GM18517 (cell line): ENCODE measurements at regions not wholly inside any gene's neighbourhood (a gene's known extent, or its start where the extent isn't known, plus 50 kb on each side); places are given as distances from the start of the nearest gene placed in this dataset.
"Not testable (repeated sequence)": the region's sequence is repeated elsewhere in the genome, so short reads cannot be mapped to it uniquely, and the experiment has no call there.

Experiments used
- ATAC-seq: cut with Tn5 transposase; IDR thresholded peaks from one replicate; pipeline ENCODE4 v1.9.1; 2021; ENCODE audit warnings: mild to moderate bottlenecking, moderate library complexity; ENCODE audit not compliant: unreplicated experiment

DNA sequence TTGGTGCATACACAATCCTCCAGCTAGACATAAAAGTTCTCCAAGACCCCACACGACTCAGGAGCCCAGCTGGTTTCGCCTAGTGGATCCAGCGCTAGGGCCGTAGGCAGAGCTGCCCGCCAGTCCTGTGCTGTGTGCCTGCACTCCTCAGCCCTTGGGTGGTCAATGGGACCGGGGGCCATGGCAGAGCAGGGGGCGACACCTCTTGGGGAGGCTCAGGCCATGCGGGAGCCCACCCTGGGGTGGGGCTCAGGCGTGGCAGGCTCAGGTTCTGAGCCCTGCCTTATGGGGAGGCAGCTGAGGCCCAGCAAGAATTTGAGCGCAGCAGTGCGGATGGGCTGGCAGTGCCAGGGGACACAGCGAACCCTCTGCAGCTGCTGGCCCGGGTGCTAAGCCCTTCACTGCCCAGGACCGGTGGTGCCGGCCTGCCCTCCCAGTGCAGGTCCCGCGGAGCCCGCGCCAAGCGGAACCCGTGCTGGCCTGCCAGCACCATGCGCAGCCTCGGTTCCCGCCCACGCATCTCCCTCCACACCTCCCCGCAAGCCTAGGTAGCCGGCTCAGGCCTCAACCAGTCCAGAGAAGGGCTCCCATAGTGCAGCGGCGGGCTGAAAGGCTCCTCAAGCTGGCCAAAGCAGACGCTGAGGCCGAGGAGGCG is 1566.6 kb upstream of the SLC39A10 start:
- no peak for ATAC-seq

DNA sequence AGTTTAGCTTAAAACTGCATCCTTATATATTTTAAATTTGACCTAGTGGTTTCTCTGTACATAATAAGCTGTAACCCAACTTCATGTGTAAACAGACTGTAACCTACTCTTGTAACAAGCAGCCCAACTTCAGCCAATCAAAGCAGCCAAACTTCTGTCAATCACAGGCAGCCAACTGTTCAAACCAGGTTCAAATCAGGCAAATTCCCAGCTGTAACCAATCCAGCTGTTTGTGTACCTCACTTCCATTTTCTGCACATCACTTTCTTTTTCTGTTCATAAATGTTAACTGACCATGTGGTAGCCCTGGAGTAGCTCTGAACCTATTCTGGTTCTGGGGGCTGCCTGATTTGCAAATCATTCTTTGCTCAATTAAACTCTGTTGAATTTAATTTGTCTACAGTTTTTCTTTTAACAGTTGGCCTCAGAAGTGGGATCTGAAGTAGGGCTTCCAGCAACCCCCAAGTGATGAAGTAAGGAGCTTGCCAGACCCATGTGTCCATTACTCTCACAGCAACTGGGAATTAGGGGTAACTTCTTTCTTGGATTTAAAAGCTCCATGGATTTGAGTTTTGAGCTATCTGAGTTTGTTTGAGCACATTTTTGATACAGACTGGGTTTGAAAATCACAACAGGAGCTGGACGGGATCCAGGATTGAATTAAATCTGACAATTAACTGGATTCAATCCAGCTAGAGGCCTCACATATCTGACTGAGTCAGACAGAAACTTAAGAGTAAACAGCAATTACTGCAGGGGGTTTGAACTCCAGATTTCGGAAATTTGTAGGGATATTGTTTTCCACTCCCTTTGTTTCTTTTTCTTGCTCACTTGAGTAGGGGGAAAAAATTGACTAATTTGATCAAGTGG is 1569.7 kb upstream of the SLC39A10 start:
- ATAC-seq = no peak

DNA sequence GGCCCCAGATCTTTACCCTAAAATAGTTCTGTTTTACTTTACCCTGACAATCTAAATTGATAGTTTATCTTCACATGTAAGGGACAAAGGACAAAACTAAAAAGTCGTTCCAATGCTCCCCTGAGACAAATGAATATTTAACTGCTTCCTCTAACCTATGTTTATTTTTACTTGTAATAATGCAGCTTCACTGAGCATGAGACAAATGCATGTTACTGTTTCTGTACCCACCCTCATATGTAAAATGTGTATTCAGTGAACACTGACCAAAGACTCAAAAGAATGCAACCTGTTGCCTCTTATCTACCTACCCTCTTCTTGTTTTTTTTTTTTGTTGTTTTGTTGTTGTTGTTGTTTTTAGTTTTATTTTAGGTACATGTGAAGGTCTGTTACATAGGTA is 1570.9 kb upstream of the SLC39A10 start:
- ATAC-seq = no peak

DNA sequence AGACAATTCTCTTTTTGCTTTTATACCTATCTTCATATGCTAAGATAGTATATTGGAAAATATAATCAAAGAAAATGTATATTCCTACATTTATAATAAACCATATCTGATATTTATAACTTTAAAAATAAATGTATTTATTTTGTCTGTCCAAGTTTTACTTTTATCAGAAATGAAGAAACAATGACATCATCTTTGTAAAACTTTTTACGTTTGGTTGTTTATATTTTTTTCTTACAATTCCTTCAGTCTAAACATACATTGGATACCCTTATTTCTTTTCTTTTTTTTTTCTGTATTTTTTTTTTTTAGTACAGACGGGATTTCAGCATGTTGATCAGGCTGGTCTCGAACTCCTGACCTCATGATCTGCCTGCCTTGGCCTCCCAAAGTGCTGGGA is 1577.0 kb upstream of the SLC39A10 start:
- ATAC-seq = no peak

DNA sequence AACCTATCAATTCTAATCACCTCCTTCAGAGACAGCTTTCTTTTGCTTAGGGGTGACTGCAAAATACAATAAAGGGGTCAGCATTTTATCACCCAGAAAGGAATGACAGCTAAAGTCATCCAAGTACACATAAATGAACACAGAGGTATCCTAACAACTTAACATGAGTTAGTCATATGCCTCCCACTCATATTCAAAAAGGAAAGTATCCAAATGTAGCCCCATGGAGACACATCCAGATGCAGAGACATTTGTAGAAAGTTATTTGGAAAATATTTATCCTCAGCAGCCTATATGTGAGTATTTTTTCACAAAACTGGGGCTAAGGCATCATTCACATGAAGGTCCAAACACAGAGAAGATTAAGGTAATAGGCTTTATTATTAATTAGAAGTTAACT is 1579.7 kb upstream of the SLC39A10 start:
- ATAC-seq = no peak

DNA sequence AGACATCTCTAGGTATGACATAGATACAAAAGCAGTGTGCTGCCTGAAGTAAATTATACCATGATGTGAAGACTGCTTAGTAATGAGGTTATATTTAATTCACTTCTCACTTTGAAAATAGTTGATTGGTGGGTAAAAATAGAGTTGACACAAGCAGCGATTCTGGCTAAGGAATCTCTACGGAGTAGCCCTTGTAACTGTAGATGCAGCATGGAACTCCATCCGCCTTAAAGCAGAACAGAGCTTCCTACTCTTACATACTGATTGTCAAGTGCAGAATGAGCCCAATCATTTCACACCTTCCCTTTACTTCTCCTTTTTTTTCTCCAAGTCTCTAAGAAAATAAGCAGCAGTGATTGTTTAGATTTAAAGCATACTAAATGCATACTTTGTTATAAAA is 1594.6 kb upstream of the SLC39A10 start:
- no peak for ATAC-seq

DNA sequence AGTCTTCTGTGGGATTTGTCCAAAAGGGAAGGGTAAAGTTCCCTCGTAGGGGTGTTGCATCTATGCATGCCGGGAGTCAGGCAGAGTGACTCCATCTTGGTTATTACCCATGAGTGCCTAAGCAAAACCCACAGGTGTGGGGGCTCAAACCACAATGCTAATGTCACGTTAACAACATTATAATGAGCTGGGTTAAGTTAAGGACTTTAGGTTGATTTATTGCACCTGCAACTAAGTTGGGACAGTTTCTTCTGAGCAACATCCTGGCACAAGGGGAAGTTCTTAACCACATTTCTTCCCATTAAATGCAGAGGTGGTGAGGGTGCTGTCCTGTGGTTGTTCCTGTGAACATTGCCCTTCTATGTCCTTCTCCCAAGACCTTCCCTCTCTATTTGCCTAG is 1596.8 kb upstream of the SLC39A10 start:
- ATAC-seq = no peak

DNA sequence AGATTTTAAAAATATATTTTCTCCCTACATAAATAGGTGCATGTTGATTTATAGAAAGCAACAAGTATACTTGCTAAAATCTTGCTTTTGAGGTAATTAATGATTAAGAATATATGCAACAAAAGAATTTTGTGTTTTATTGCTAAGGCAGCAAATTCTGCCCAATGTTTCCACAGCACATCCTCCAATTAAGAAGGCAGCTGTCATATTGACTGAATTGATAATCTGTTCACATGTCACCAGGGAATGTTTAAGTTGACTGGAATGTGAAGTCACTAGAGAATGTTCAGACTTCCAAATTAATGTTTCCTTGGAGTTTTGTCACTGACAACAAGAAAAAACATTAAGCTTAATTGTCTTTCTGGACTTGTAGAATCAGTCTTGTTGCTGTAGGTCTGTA is 1602.7 kb upstream of the SLC39A10 start:
- ATAC-seq = no peak

DNA sequence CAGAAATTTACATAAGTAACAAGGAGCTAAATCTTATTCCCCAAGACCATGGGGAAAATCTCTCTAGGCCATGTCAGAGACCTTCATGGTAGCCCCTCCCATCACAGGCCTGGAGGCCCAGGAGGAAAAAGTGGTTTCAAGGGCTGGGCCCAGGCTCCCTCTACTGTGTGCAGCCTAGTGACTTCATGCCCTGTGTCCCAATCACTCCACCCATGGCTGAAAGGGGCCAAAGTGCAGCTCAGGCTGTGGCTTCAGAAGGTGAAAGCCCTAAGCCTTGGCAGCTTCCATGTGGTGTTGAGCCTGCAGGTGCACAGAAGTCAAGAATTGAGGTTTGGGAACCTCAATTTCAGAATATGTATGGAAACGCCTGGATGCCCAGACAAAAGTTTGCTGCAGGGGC is 1612.7 kb upstream of the SLC39A10 start:
- ATAC-seq = no peak

DNA sequence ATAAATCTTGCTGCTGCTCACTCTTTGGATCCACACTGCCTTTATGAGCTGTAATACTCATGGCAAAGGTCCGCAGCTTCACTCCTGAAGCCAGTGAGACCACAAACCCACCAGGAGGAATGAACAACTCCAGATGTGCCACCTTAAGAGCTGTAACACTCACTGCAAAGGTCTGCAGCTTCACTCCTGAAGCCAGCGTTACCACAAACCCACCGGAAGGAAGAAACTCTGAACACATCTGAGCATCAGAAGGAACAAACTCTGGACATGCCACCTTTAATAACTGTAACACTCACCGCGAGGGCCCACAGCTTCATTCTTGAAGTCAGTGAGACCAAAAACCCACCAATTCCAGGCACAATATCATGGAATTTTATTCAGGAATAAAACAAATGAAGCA is 1635.9 kb upstream of the SLC39A10 start:
- not testable (repeated sequence) for ATAC-seq

DNA sequence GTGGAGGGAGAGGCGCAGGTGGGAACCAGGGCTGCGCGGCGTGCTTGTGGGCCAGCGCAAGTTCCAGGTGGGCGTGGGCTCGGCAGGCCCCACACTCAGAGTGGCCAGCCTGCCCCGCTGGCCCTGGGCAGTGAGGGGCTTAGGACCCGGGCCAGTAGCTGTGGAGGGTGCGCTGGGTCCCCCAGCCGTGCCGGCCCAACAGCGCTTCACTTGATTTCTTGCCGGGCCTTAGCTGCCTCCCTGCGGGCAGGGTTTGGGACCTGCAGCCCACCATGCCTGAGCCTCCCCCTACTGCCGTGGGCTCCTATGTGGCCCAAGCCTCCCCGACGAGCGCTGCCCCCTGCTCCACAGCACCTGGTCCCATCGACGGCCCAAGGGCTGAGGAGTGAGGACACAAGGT is 1636.9 kb upstream of the SLC39A10 start:
- ATAC-seq = no peak

DNA sequence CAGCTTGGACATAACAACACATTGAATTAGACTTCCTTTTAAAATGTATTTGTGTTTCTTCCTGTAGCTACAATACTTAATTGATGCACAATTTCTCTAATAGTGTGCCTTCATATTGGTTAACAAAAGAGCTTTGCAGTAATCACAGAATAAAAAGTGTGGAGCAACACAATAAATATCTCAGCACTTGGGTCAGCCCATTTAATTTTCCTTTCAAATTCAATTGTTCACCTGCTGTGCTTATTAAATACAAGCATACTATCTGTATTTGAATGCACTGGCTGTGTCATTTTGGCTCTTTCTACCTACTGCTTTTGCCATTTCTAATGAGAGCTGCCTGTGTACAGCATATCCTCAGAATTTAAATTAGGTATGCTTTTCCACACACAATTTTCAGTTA is 1641.3 kb upstream of the SLC39A10 start:
- no peak for ATAC-seq

DNA sequence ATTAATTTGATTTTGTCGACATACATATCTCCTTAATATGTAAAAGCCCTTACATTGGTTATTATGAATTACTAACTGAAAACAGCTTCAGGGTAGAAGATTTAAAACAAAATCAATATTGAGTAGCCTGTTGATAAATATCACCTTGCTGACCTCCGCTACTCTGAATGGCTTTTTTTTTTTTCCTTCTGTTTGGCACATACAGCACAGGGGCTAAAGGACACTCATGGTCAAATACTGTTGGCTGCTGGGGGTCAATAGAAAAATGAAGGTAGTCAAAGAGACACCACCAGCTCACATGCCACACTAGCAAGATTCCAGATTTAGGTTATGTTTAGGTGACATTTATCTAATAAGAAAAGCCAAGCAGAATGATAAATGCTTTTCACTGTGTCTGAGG is 1642.4 kb upstream of the SLC39A10 start:
- ATAC-seq = no peak

DNA sequence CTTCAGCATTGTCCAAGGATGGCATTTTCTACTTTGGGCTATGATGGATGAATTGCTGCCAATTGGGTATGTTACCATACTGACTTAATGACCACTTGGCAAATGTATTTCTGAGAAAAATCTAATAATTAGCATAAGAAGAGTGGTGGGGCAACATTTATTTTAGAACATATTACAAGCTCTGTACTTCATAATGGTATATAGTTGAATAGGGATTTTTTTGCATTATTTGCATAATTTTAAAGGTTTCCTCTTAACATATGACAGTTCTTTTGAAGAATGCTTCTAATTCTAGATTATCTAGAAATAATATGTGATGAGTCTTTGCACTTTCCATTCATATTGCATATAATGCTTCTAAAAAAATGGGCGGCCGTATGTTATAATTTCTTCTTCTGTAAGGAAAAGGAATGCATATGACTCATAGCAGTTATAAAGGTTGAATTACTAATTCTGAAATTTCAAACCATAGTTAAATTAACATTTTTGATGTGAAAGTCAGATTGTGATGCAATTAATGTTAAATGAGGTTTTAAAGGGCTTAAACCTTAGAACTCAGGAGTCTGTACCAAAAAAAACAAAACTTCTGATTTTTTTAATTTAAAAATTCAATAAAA is 1652.3 kb upstream of the SLC39A10 start:
- no peak for ATAC-seq

DNA sequence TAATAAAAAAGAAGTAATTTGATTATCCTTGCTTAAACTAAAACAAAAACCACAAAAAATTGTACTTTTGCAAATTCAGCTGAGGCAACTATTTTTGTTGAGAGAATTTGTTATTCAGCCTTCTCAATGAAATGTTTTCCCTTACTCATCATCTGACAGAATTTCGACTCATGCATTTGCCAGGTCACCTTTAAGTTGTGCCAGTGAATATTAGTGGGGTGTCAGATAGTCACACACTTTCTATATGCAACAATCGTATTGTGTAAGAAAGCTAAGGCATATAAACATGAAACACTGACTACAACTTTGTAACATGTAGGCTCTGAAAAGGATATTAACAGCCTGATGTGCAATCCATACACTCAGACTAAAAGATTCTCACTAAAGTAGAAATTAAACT is 1653.1 kb upstream of the SLC39A10 start:
- ATAC-seq = no peak

DNA sequence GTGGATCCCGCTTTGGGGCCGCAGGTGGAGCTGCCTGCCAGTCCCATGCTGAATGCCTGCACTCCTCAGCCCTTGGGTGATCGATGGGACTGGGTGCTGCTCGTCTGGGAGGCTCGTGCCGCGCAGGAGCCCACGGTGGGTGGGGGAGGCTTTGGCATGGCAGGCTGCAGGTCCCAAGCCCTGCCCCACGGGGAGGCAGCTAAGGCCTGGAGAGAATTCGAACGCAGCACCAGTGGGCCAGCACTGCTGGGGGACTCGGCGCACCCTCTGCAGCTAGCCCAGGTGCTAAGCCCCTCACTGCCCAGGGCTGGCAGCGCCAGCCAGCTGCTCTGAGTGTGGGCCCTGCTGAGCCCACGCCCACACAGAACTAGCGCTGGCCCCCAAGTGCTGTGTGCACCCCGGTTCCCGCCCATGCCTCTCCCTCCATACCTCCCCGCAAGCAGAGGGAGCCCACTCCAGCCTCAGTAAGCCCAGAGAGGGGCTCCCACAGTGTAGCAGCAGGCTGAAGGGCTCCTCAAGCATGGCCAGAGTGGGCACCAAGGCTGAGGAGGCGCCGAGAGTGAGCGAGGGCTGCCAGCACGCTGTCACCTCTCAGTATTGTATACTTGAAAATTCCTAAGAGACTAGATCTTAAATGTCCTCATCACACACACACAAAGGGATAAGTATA is 1654.2 kb upstream of the SLC39A10 start:
- no peak for ATAC-seq

DNA sequence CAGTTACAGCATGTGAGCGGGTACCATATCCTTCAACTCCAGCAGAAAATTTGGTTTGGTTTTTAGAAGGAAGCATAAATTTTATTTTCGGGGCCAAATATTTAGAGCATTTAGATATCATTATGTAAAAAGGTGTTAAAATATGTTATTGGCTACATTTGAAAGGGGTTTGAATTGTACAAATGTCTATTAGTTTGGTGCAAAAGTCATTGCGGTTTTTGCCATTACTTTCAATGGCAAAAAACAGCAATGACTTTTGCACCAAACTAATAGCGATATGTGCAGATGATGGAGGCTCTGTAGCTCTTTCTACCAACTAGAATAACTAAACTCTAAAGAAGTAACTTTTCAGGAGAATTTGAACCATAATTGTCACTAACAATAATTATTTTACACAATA is 1666.2 kb upstream of the SLC39A10 start:
- ATAC-seq = no peak

DNA sequence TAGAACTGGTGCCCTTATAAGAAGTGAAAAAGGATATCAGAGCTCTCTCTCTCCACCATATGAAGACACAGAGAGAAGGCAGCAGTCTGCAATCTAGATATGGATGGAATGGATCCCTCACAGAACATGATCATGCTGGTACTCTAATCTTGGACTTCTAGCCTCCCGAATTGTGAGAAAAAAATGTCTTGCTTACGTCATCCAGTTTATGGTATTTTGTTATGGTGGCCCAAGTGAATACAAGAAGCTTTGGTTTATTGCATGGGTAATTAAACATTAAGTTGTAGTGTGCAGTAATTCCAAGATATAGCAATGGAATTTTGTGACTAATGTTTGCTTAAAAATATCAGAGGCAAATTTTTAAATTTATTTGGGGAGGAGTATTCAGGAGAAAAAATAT is 1667.4 kb upstream of the SLC39A10 start:
- no peak for ATAC-seq

DNA sequence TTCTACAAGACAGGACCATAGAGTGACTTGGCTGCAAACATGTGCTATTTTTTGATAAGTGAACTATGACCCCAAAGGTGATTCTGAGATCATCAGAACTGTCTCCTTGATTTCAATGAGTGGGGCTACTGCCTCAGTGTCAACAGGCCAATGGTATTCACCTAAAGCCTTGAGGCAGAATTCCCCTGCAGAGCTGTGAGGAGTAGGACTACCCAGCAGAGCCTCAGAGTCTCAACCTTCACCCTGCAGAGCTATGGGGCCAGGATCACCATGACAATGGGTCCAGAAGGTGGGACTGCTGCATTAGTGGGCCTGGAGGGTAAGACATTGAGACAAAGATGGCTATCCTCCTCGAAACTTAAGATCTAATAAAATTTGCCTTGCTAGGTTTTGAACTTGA is 1668.2 kb upstream of the SLC39A10 start:
- ATAC-seq = no peak

DNA sequence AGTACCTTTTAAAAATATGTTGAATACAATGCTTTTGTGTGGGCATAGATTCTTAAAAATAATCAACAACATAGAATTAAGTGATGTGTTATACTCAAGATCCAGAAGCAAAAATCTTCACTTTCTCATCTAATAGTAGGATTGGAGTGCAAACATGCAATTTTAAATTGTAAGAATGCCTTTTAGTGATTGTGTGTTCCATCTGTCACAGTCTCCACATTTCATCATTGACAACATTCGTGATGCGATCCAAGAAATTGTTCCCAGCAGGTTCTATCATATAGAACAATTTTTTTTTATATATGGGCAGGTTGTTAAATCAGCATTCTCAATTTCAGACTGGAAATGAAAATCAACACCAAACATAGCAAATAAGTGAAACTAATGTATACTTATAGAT is 1671.8 kb upstream of the SLC39A10 start:
- no peak for ATAC-seq

DNA sequence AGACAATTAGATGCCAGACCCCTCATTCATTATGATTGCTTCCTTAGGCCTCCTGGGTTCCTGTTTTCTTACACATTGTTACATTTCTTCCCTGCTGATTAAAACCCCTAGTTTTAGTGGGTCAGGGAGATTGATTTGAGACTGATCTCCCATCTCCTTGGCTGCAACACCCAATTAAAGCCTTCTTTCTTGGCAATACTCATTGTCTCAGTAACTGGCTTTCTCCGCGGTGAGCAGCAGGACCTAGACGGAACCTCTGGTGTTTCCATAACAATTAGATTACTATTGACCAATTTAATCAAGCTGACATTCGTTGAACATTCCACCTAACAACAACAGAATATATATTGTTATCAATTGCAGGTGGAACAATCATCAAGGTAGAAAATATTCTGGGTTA is 1676.4 kb upstream of the SLC39A10 start:
- ATAC-seq = no peak

DNA sequence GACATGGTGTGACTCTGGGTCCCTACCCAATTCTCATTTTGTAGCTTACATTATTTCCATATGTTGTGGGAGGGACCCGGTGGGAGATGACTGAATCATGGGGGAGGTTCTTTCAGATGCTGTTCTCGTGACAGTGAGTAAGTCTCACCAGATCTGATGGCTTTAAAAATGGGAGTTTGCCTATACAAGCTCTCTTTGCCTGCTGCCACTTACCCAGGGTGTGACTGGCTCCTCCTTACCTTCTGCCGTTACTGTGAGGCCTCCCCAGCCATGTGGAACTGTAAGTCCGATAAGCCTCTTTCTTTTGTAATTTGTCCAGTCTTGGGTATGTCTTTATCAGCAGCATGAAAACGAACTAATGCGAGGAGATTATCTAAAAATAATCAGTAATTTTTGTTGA is 1683.2 kb upstream of the SLC39A10 start:
- no peak for ATAC-seq
